Vagina (tissue), 2 donors: ENCODE measurements at regions not wholly inside any gene's neighbourhood (a gene's known extent, or its start where the extent isn't known, plus 50 kb on each side); places are given as distances from the start of the nearest gene placed in this dataset.

Experiments
- CTCF ChIP-seq, 3 experiments: fragments of 450-650 bp in 2 of 3; fragments of 200-600 bp in 1 of 3; sonication (generic) in 1 of 3; IDR thresholded peaks; one replicate each; pipeline ENCODE4 v1.5.1; 2017 to 2019; ENCODE audit warnings: antibody characterized with exemption in 3 of 3, mild to moderate bottlenecking in 2 of 3, moderate library complexity in 2 of 3
- POLR2AphosphoS5 ChIP-seq, 2 donors: sonication (generic); formaldehyde crosslinking; IDR thresholded peaks; one replicate each; pipeline ENCODE4 v1.9.0; 2017; ENCODE audit warnings: antibody characterized with exemption in 2 of 2, mild to moderate bottlenecking in 2 of 2, low read depth in 1 of 2; ENCODE audit not compliant: insufficient read depth in 1 of 2

GRCh38 chr5:68382640-68383039 lies 167.1 kb downstream of the PIK3R1 start:
- TF ChIP-seq CTCF (IDR thresholded peaks at IDR 0.05) (no peak), POLR2AphosphoS5 (IDR thresholded peaks at IDR 0.05; ENCODE audit: insufficient read depth in 1 of 2, low read depth in 1 of 2) (no peak)
